ENCODE measurements at regions not wholly inside any gene's neighbourhood (a gene's known extent, or its start where the extent isn't known, plus 50 kb on each side); places are given as distances from the start of the nearest gene placed in this dataset.

GRCh38 chr5:164581889-164582288, 1076.5 kb downstream of the MAT2B start:
- no peak for DNase-seq (ENCODE audit: low read depth in 2 of 2)

GRCh38 chr5:164593982-164594381, 1088.6 kb downstream of the MAT2B start:
- DNase-seq (ENCODE audit: low read depth in 2 of 2), result no peak

DNA sequence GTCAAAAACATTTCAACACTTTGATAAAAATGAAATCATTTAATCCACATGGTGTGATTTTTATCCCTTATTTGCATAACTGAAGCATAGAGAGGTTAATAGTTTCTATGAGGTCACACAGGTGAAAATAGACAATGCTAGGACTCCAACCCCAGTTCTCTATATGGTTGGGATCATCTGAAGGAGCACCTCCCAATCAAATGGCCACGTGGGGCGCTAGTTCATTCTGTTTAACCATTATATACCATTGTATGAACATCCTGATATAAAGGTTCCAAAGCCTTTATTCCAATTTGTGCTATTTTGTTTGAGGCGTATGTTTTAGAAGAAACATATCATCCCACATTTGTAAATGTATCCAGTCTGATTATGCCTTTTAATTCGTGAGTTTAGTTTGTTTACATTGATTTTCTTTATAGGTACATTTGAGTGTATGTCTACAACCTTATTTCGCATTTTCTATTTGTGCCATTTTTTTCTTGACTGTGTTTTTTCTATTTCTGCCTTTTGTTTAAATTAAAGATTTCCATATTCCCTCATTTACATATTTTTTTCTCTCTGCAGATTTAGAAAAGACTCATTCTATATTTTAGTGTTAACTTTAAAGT, 1092.0 kb downstream of the MAT2B start:
- no peak for DNase-seq (ENCODE audit: low read depth in 2 of 2)

DNA sequence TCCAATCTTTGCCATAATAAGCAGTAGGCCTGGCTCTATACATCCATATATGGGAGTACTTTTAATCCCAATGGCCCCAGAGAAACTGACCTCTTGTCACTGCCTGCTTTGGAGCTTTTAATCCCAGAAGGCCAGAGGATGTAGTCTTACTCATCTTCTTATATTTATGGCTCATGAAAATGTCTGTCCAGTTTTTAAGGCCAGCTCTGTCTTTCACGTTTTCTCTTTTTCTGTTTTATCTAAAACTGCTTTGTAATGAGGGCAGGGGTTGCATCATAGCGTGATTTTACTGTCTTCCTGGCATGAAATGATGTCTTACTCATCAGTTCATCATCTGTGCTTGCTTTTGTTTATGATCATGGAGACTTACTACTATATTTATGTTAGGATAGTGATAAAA, 1094.9 kb downstream of the MAT2B start:
- no peak for DNase-seq (ENCODE audit: low read depth in 2 of 2)

- DNase-seq (ENCODE audit: low read depth in 2 of 2), result no peak
These were observed 1095.6 kb downstream of the MAT2B start for GRCh38 chr5:164600929-164601535.

- DNase-seq (ENCODE audit: low read depth in 2 of 2), result no peak
These were observed 1103.1 kb downstream of the MAT2B start for GRCh38 chr5:164608507-164608906.

GRCh38 chr5:164610374-164610773, 1105.0 kb downstream of the MAT2B start:
- no peak for DNase-seq (ENCODE audit: low read depth in 2 of 2)

DNA sequence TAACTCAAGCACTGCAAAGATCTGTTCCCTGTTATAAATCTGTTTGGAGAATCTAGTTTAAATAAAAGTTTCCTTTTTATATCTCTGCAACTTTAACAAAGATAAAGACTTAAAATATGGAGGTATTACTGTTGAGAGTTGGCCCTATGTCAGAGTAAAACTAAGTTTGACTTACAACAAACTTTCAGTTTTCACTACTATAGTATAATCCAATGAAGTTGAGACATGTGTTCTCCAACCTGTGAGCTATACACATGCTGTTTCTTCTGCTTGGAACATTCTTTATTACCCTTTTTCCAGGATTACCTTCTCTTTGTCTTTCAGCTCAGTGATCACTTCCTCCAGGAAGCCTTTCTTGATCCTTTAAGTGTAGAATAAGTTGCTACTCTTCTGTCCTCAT, 1109.3 kb downstream of the MAT2B start:
- no peak for DNase-seq (ENCODE audit: low read depth in 2 of 2)

DNA sequence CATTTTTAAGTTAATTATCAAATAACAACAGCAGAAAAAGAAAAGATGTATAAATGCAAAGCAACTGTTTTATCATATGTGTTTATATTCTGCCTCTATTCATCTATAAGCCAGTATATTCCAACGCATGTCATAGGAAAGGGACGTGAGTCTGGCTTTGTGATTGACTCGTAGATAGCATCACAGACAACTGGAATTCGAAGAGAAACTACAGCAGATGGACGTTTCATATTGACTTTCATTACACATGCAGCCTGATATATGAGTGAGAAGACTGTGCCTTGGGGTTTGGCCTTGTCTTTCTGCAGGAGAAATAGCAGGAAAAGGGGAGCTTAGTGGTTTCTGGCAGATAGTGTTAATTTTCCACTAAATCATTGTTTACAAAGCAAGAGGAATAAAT, 1111.9 kb downstream of the MAT2B start:
- no peak for DNase-seq (ENCODE audit: low read depth in 2 of 2)

GRCh38 chr5:164627021-164627420, 1121.6 kb downstream of the MAT2B start:
- no peak for DNase-seq (ENCODE audit: low read depth in 2 of 2)

GRCh38 chr5:164636456-164636855, 1131.0 kb downstream of the MAT2B start:
- no peak for DNase-seq (ENCODE audit: low read depth in 2 of 2)

DNA sequence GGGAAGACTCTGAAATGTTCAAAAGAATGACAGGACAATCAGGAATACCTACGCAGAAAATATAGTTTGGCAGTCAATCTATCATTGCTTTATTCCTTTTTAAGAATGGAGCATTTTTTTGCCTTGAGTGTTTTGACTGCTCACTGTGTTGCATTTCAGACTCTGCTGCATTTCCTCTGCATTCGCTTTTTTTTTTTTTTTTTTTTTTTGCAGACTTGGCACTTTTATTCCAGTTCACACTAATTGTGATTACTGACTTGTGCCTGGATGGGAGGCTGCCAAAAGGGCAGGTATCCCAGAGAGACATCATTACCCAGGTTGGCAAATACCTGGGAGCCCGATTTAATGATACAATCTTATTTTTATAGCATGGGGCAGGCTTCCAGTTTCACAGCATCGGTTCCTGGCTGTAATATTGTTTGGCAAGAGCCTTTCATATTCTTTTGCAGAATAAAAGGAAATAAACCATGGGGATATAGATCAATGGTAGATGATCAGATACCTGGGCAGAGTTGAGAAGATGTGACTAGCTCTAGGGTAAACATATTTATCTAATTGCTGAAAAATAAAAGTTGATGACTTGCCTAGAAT, 1132.6 kb downstream of the MAT2B start:
- no peak for DNase-seq (ENCODE audit: low read depth in 2 of 2)

DNA sequence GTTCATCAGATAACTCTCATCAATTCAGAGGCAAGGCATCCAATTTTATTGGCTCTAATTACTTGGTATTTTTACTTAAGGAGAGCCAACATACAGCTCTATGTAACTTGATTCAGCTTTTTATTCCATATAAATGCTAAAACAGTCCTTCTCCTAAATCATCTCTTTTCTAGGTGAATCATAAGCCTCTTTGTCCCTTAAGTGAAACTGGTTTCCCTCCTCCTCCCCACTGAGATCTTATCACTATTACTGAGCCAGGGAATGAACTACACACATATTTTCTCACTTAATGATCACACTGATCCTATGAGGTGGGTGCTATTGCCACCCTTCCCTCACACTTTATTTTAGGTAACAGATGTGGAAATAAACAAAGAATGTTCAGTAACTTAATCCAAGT, 1143.8 kb downstream of the MAT2B start:
- DNase-seq (ENCODE audit: low read depth in 2 of 2), result no peak

GRCh38 chr5:164650427-164650826, 1145.0 kb downstream of the MAT2B start:
- DNase-seq (ENCODE audit: low read depth in 2 of 2), result no peak

- DNase-seq (ENCODE audit: low read depth in 2 of 2), result no peak
These were observed 1146.3 kb downstream of the MAT2B start for GRCh38 chr5:164651546-164652275.

DNA sequence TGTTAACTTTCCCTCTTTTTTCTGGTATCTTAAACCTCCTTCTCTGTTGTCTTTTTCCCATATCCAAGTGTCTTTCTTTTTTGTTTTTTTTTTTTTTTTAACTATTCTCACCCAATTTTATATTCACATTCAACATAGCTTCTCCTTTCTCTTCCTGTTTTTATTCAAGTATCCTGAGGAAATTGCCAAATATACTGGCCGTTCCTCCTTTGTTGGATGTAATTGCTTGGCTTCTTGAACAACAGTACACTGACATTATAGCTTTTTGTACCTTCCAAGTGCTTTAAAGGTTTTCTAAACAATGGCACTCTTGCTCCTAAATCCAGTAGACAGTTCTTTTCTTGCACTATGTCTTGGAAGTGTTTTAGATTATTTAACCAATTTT, 1146.8 kb downstream of the MAT2B start:
- no peak for DNase-seq (ENCODE audit: low read depth in 2 of 2)

GRCh38 chr5:164663198-164663989, 1158.0 kb downstream of the MAT2B start:
- no peak for DNase-seq (ENCODE audit: low read depth in 2 of 2)

DNA sequence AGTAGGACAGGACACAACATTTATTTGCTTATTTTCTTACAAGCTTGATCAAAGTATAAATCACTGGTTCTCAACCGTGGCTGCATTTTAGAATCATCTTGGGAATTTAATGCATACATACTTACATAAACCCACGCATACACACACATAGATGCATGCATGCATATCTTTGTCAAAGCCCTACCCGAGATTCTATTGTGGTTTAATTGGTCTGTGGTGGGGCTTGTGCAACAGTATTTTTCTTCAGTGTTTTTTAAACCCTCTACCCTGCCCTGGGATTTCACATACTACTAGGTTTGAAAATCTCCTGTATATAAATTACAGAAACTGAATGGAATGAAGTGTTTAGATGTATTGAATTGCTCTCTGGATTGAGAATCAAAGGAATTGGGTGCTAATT, 1166.2 kb downstream of the MAT2B start:
- no peak for DNase-seq (ENCODE audit: low read depth in 2 of 2)

DNA sequence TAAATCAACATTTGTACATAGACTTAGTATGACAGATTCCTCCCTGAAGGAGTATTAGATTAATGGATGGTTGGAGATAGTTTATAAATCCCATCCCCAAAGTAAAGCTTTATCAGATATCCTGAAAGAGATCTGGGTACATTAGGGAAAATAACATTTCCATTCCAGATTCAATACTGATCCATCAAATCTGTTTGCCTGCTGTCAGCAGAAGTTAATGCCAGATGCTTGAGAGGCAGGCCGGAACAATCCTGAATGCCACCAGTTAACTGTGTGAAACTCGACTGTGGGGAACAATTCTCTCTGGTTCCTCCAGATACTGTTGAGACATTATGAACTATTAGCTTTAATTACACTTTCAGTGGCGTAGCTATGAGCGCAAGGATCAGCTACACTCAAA, 1166.8 kb downstream of the MAT2B start:
- no peak for DNase-seq (ENCODE audit: low read depth in 2 of 2)

- no peak for DNase-seq (ENCODE audit: low read depth in 2 of 2)
These were observed 1167.7 kb downstream of the MAT2B start for GRCh38 chr5:164672931-164673694.

- DNase-seq (ENCODE audit: low read depth in 2 of 2), result no peak
These were observed 1174.0 kb downstream of the MAT2B start for GRCh38 chr5:164679461-164679860.

Data from activated CD4-positive, alpha-beta T cell treated with anti-CD3 and anti-CD28 coated beads for 24 hours (primary cell).